PFSK-1 (cell line): ENCODE measurements at regions not wholly inside any gene's neighbourhood (a gene's known extent, or its start where the extent isn't known, plus 50 kb on each side); places are given as distances from the start of the nearest gene placed in this dataset.

ENCODE experiments used
- FOXP2 ChIP-seq: optimal IDR thresholded peaks from 2 replicates; pipeline ENCODE3; 2011; ENCODE audit warnings: borderline replicate concordance, control low read depth, inconsistent platforms; ENCODE audit not compliant: insufficient read depth; ENCODE audit errors: extremely low read length, extremely low read depth
- POLR2AphosphoS5 ChIP-seq: IDR thresholded peaks from 2 replicates; pipeline ENCODE4 v1.6.1; 2012; ENCODE audit warnings: low read depth, mild to moderate bottlenecking, control low read depth, low read length, moderate library complexity
- SIN3A ChIP-seq: IDR thresholded peaks from 2 replicates; pipeline ENCODE4 v1.6.1; 2012; ENCODE audit warnings: mild to moderate bottlenecking, low read length, moderate library complexity, borderline replicate concordance; ENCODE audit not compliant: insufficient read depth
- TAF1 ChIP-seq: IDR thresholded peaks from 2 replicates; pipeline ENCODE4 v1.6.1; 2012; ENCODE audit warnings: low read length, control low read depth, borderline replicate concordance; ENCODE audit not compliant: insufficient read depth
- TF ChIP-seq, protein P1 (sequence below), 2 experiments: IDR thresholded peaks; 2 replicates each; pipeline versions ENCODE4 v1.6.1 to v1.8.0; 2011 to 2012; ENCODE audit warnings: low read depth in 2 of 2, low read length in 2 of 2, control low read depth in 1 of 2, inconsistent platforms in 1 of 2, mild to moderate bottlenecking in 1 of 2, moderate library complexity in 1 of 2; ENCODE audit not compliant: insufficient read depth in 1 of 2

DNA sequence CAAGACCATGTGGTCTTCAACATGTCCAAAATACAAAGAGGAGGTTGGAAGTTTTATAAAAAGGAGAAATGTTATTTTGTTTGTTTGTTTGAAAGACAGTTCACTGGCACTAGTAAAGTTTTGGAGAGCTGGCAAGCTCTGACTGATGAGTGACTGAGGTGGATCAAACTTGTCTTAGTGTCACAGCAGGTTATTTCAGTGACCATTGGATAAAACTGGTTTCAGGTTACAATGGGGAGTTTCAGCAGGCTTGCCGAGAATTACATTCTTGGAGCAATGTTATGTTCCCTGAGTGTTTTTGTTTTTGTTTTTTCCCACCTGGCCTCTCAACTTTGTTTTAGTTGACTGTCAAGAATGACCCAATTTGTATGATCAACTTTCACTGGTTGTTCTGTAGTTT, 414.5 kb upstream of the ARHGEF26 start:
- no peak for TF ChIP-seq FOXP2
- TF ChIP-seq TAF1: no peak
- TF ChIP-seq, protein P1, sequence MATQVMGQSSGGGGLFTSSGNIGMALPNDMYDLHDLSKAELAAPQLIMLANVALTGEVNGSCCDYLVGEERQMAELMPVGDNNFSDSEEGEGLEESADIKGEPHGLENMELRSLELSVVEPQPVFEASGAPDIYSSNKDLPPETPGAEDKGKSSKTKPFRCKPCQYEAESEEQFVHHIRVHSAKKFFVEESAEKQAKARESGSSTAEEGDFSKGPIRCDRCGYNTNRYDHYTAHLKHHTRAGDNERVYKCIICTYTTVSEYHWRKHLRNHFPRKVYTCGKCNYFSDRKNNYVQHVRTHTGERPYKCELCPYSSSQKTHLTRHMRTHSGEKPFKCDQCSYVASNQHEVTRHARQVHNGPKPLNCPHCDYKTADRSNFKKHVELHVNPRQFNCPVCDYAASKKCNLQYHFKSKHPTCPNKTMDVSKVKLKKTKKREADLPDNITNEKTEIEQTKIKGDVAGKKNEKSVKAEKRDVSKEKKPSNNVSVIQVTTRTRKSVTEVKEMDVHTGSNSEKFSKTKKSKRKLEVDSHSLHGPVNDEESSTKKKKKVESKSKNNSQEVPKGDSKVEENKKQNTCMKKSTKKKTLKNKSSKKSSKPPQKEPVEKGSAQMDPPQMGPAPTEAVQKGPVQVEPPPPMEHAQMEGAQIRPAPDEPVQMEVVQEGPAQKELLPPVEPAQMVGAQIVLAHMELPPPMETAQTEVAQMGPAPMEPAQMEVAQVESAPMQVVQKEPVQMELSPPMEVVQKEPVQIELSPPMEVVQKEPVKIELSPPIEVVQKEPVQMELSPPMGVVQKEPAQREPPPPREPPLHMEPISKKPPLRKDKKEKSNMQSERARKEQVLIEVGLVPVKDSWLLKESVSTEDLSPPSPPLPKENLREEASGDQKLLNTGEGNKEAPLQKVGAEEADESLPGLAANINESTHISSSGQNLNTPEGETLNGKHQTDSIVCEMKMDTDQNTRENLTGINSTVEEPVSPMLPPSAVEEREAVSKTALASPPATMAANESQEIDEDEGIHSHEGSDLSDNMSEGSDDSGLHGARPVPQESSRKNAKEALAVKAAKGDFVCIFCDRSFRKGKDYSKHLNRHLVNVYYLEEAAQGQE (IDR thresholded peaks at IDR 0.05; ENCODE audit: insufficient read depth in 1 of 2, low read depth in 2 of 2, low read length in 2 of 2): no peak
- no peak for TF ChIP-seq SIN3A
- no peak for TF ChIP-seq POLR2AphosphoS5

DNA sequence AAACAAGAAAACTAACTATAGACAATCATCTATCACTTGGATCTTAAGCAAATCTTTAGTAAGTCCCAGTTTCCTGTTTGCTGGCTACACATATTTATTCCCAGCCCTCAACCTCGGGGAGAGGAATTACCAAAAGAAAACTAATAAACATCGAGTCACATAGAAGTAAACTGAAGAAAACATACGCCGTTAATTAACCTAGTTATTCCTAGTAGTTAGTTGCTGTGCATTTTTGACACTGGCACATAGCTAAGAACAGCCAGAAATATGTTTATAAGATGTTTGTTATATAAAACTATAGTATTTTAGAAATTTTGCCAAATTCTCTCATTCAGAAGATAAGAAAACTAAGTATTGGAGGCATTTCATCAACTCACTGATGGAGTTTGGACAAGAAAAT, 407.2 kb upstream of the ARHGEF26 start:
- TF ChIP-seq, protein P1 (IDR thresholded peaks at IDR 0.05; ENCODE audit: insufficient read depth in 1 of 2, low read depth in 2 of 2, low read length in 2 of 2): no peak
- TF ChIP-seq SIN3A (no peak), FOXP2 (no peak), TAF1 (no peak), POLR2AphosphoS5 (no peak)

DNA sequence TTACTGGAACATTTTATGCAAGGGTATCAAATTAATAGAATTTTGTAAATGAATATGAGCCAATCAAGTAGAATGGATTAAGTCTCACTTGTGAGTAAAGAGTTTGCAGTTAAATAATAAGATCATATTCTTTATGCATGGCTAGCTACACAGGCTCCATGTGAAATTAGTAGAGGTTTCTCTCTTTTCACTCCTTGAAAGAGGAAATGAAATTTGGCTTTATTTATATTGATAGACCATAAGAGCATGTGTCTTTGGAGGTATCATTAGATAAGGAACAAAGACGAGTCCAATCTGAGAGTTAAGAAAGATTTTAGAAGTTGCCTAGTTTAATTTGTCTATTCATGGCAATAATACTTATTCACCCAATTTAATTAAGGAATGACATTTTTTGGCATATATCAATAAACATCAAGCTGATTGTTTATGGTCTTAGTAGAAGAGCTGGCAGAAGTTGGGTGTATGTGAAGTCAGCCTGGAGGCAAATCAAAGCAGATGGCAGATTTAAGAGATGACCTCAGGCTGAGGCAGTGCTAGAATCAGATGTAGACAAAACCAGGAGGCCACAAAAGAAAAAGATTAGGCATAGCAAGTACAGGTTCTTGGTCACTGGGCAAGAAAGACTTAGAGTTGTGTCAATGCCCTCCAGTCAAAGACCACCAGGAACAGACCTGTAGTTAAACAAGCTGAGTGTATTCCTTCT, 406.5 kb upstream of the ARHGEF26 start:
- TF ChIP-seq, protein P1 (IDR thresholded peaks at IDR 0.05; ENCODE audit: insufficient read depth in 1 of 2, low read depth in 2 of 2, low read length in 2 of 2): no peak
- TF ChIP-seq POLR2AphosphoS5: no peak
- no peak for TF ChIP-seq TAF1
- TF ChIP-seq SIN3A: no peak
- TF ChIP-seq FOXP2: no peak

- TF ChIP-seq FOXP2: no peak
- TF ChIP-seq, protein P1 (IDR thresholded peaks at IDR 0.05; ENCODE audit: insufficient read depth in 1 of 2, low read depth in 2 of 2, low read length in 2 of 2): no peak
- no peak for TF ChIP-seq POLR2AphosphoS5
- no peak for TF ChIP-seq TAF1
- no peak for TF ChIP-seq SIN3A
Observed at GRCh38 chr3:153722157-153722556, 399.0 kb upstream of the ARHGEF26 start.

DNA sequence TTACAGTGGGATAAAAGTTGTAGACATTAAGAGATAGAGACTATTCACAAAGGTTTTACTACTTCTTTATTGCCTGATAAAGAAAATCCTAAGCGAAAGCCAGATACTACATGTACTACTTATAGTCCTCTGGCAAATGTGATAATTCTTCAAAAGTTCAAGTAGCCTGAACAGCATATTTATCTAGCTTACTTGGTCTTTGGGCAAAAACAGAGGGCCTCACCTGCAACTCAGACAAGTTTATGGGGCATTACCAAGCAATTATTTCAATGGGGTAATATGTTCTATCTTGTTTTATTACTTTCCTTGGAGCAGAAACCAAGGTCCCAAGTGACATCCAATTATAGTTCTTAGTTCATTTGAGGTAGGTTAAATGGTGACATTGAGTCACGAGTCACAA, 390.1 kb upstream of the ARHGEF26 start:
- TF ChIP-seq POLR2AphosphoS5 (no peak), FOXP2 (no peak), SIN3A (no peak), TAF1 (no peak)
